ENCODE measurements at regions not wholly inside any gene's neighbourhood (a gene's known extent, or its start where the extent isn't known, plus 50 kb on each side); places are given as distances from the start of the nearest gene placed in this dataset.

- DNase-seq = no peak
Measured at GRCh38 chr22:49078076-49078710, 749.5 kb downstream of the BRD1 start.

- DNase-seq = no peak
Measured at GRCh38 chr22:49077586-49077985, 750.1 kb downstream of the BRD1 start.

- no peak for DNase-seq
Measured at GRCh38 chr22:49077036-49077393, 750.7 kb downstream of the BRD1 start.

- no peak for DNase-seq
Measured at GRCh38 chr22:49076300-49077035, 751.2 kb downstream of the BRD1 start.

- DNase-seq = no peak
Measured at GRCh38 chr22:49075150-49075549, 752.5 kb downstream of the BRD1 start.

- no peak for DNase-seq
Measured at GRCh38 chr22:49073873-49074417, 753.7 kb downstream of the BRD1 start.

- no peak for DNase-seq
Measured at GRCh38 chr22:49072996-49073645, 754.6 kb downstream of the BRD1 start.

GRCh38 chr22:49070501-49070900 lies 757.2 kb downstream of the BRD1 start:
- DNase-seq = no peak

- DNase-seq = no peak
Measured at GRCh38 chr22:49068861-49069500, 758.7 kb downstream of the BRD1 start.

GRCh38 chr22:49067504-49067903 lies 760.2 kb downstream of the BRD1 start:
- DNase-seq = no peak

- DNase-seq = no peak
Measured at GRCh38 chr22:49066619-49067018, 761.1 kb downstream of the BRD1 start.

- DNase-seq = no peak
Measured at GRCh38 chr22:49064836-49065235, 762.8 kb downstream of the BRD1 start.

- DNase-seq = no peak
Measured at GRCh38 chr22:49063545-49063890, 764.2 kb downstream of the BRD1 start.

- no peak for DNase-seq
Measured at GRCh38 chr22:49062802-49063544, 764.7 kb downstream of the BRD1 start.

- DNase-seq = no peak
Measured at GRCh38 chr22:49062155-49062801, 765.4 kb downstream of the BRD1 start.

GRCh38 chr22:49057910-49058309 lies 769.8 kb downstream of the BRD1 start:
- no peak for DNase-seq

GRCh38 chr22:49056301-49056700 lies 771.4 kb downstream of the BRD1 start:
- DNase-seq = no peak

GRCh38 chr22:49055406-49055805 lies 772.3 kb downstream of the BRD1 start:
- no peak for DNase-seq

- DNase-seq = no peak
Measured at GRCh38 chr22:49053578-49053977, 774.1 kb downstream of the BRD1 start.

- no peak for DNase-seq
Measured at GRCh38 chr22:49052560-49052959, 775.1 kb downstream of the BRD1 start.

- DNase-seq = no peak
Measured at GRCh38 chr22:49052023-49052538, 775.6 kb downstream of the BRD1 start.

- no peak for DNase-seq
Measured at GRCh38 chr22:49051491-49052022, 776.1 kb downstream of the BRD1 start.
